ENCODE measurements at regions not wholly inside any gene's neighbourhood (a gene's known extent, or its start where the extent isn't known, plus 50 kb on each side); places are given as distances from the start of the nearest gene placed in this dataset.

- DNase-seq (ENCODE audit: low read depth), result no peak
- no peak for TF ChIP-seq CTCF (IDR thresholded peaks at IDR 0.05; ENCODE audit: insufficient read depth, low read depth, low read length, missing control alignments)
- no peak overlapping the region for H3K4me3 ChIP-seq (ENCODE audit: low read depth, low read length)
These were observed 87.5 kb upstream of the RPS6KA2 start for GRCh38 chr6:166714581-166714980.

- DNase-seq (ENCODE audit: low read depth), result no peak
- TF ChIP-seq CTCF (IDR thresholded peaks at IDR 0.05; ENCODE audit: insufficient read depth, low read depth, low read length, missing control alignments), result no peak
- no peak overlapping the region for H3K4me3 ChIP-seq (ENCODE audit: low read depth, low read length)
These were observed 87.1 kb upstream of the RPS6KA2 start for GRCh38 chr6:166714187-166714510.

GRCh38 chr6:166713434-166714186, 86.6 kb upstream of the RPS6KA2 start:
- TF ChIP-seq CTCF (IDR thresholded peaks at IDR 0.05; ENCODE audit: insufficient read depth, low read depth, low read length, missing control alignments), result no peak
- DNase-seq (ENCODE audit: low read depth), result no peak
- H3K4me3 ChIP-seq (ENCODE audit: low read depth, low read length), result no peak overlapping the region

GRCh38 chr6:166712286-166713228, 85.5 kb upstream of the RPS6KA2 start:
- no peak for DNase-seq (ENCODE audit: low read depth)
- no peak overlapping the region for H3K4me3 ChIP-seq (ENCODE audit: low read depth, low read length)
- TF ChIP-seq CTCF (IDR thresholded peaks at IDR 0.05; ENCODE audit: insufficient read depth, low read depth, low read length, missing control alignments), result no peak

GRCh38 chr6:166710084-166710483, 83.0 kb upstream of the RPS6KA2 start:
- no peak for DNase-seq (ENCODE audit: low read depth)
- no peak overlapping the region for H3K4me3 ChIP-seq (ENCODE audit: low read depth, low read length)
- TF ChIP-seq CTCF (IDR thresholded peaks at IDR 0.05; ENCODE audit: insufficient read depth, low read depth, low read length, missing control alignments), result no peak

- no peak for DNase-seq (ENCODE audit: low read depth)
- TF ChIP-seq CTCF (IDR thresholded peaks at IDR 0.05; ENCODE audit: insufficient read depth, low read depth, low read length, missing control alignments), result no peak
- no peak overlapping the region for H3K4me3 ChIP-seq (ENCODE audit: low read depth, low read length)
These were observed 81.4 kb upstream of the RPS6KA2 start for GRCh38 chr6:166708460-166708859.

All from GM12865 (cell line).